ENCODE measurements at regions not wholly inside any gene's neighbourhood (a gene's known extent, or its start where the extent isn't known, plus 50 kb on each side); places are given as distances from the start of the nearest gene placed in this dataset.
"Not testable (repeated sequence)": the region's sequence is repeated elsewhere in the genome, so short reads cannot be mapped to it uniquely, and the experiment has no call there.

- H3K9me3 Mint-ChIP-seq = peaks cover 8% of the 10 kb centered on the region
Observed at GRCh38 chr14:29391801-29392200, 535.8 kb downstream of the PRKD1 start.

GRCh38 chr14:29392287-29392686 is 535.4 kb downstream of the PRKD1 start:
- ATAC-seq (no peak), DNase-seq (ENCODE audit: low spot score in 2 of 2) (no peak)
- peaks cover 8% of the 10 kb centered on the region for H3K9me3 Mint-ChIP-seq
- H3K36me3 Mint-ChIP-seq = no peaks in the 10 kb centered on the region
- H3K4me1 Mint-ChIP-seq = no peaks in the 10 kb centered on the region
- H3K4me3 Mint-ChIP-seq = no peak overlapping the region
- no peak overlapping the region for H3K27ac Mint-ChIP-seq

More at GRCh38 chr14:29391801-29392200, 535.8 kb downstream of the PRKD1 start:
- no peaks in the 10 kb centered on the region for H3K36me3 Mint-ChIP-seq
- DNase-seq (ENCODE audit: low spot score in 2 of 2) (no peak), ATAC-seq (no peak)
- H3K27ac Mint-ChIP-seq = no peak overlapping the region
- no peaks in the 10 kb centered on the region for H3K4me1 Mint-ChIP-seq
- no peak overlapping the region for H3K4me3 Mint-ChIP-seq

- Mint-ChIP-seq H3K9me3 (peaks cover 10% of the 10 kb centered on the region), H3K4me1 (no peaks in the 10 kb centered on the region), H3K4me3 (no peak overlapping the region), H3K36me3 (no peaks in the 10 kb centered on the region), H3K27ac (no peak overlapping the region)
- no peak for DNase-seq (ENCODE audit: low spot score in 2 of 2)
- ATAC-seq = no peak
Observed at GRCh38 chr14:29403091-29403490, 524.6 kb downstream of the PRKD1 start.

GRCh38 chr14:29410581-29410980 is 517.1 kb downstream of the PRKD1 start:
- no peak overlapping the region for H3K27ac Mint-ChIP-seq
- DNase-seq (ENCODE audit: low spot score in 2 of 2) = no peak
- peaks cover 14% of the 10 kb centered on the region for H3K9me3 Mint-ChIP-seq
- no peak for ATAC-seq
- no peaks in the 10 kb centered on the region for H3K4me1 Mint-ChIP-seq
- no peaks in the 10 kb centered on the region for H3K36me3 Mint-ChIP-seq
- no peak overlapping the region for H3K4me3 Mint-ChIP-seq

GRCh38 chr14:29414931-29415330 is 512.7 kb downstream of the PRKD1 start:
- not testable (repeated sequence) for H3K4me1 Mint-ChIP-seq; H3K27ac Mint-ChIP-seq; H3K4me3 Mint-ChIP-seq; H3K36me3 Mint-ChIP-seq; DNase-seq (ENCODE audit: low spot score in 2 of 2); ATAC-seq
- H3K9me3 Mint-ChIP-seq = peaks cover 20% of the 10 kb centered on the region

- Mint-ChIP-seq H3K9me3 (peaks cover 18% of the 10 kb centered on the region), H3K27ac (no peak overlapping the region), H3K36me3 (no peaks in the 10 kb centered on the region), H3K4me3 (no peak overlapping the region), H3K4me1 (no peaks in the 10 kb centered on the region)
- ATAC-seq (no peak), DNase-seq (ENCODE audit: low spot score in 2 of 2) (no peak)
Observed at GRCh38 chr14:29419736-29420135, 507.9 kb downstream of the PRKD1 start.

GRCh38 chr14:29421156-29421728 is 506.4 kb downstream of the PRKD1 start:
- Mint-ChIP-seq H3K27ac (no peak overlapping the region), H3K4me3 (no peak overlapping the region), H3K36me3 (no peaks in the 10 kb centered on the region), H3K9me3 (peaks cover 22% of the 10 kb centered on the region), H3K4me1 (no peaks in the 10 kb centered on the region)
- DNase-seq (ENCODE audit: low spot score in 2 of 2) = no peak
- no peak for ATAC-seq

GRCh38 chr14:29425705-29426482 is 501.8 kb downstream of the PRKD1 start:
- Mint-ChIP-seq H3K9me3 (peaks cover 31% of the 10 kb centered on the region), H3K4me1 (no peaks in the 10 kb centered on the region), H3K27ac (no peak overlapping the region), H3K36me3 (no peaks in the 10 kb centered on the region), H3K4me3 (no peak overlapping the region)
- DNase-seq (ENCODE audit: low spot score in 2 of 2) = no peak
- ATAC-seq = no peak

GRCh38 chr14:29442696-29443095 is 485.0 kb downstream of the PRKD1 start:
- Mint-ChIP-seq H3K4me1 (no peaks in the 10 kb centered on the region), H3K36me3 (no peaks in the 10 kb centered on the region), H3K9me3 (peaks cover 24% of the 10 kb centered on the region), H3K4me3 (no peak overlapping the region), H3K27ac (no peak overlapping the region)
- ATAC-seq (no peak), DNase-seq (ENCODE audit: low spot score in 2 of 2) (no peak)

- Mint-ChIP-seq H3K9me3 (peaks cover 20% of the 10 kb centered on the region), H3K36me3 (no peaks in the 10 kb centered on the region), H3K4me3 (no peak overlapping the region), H3K4me1 (no peaks in the 10 kb centered on the region), H3K27ac (no peak overlapping the region)
- no peak for ATAC-seq
- no peak for DNase-seq (ENCODE audit: low spot score in 2 of 2)
Observed at GRCh38 chr14:29444216-29444615, 483.4 kb downstream of the PRKD1 start.

GRCh38 chr14:29444805-29445204 is 482.8 kb downstream of the PRKD1 start:
- ATAC-seq = no peak

GRCh38 chr14:29446971-29447370 is 480.7 kb downstream of the PRKD1 start:
- no peaks in the 10 kb centered on the region for H3K4me1 Mint-ChIP-seq
- no peak for ATAC-seq
- no peaks in the 10 kb centered on the region for H3K36me3 Mint-ChIP-seq
- no peak overlapping the region for H3K27ac Mint-ChIP-seq
- H3K9me3 Mint-ChIP-seq = peaks cover 16% of the 10 kb centered on the region
- DNase-seq (ENCODE audit: low spot score in 2 of 2) = no peak
- no peak overlapping the region for H3K4me3 Mint-ChIP-seq

More at GRCh38 chr14:29444805-29445204, 482.8 kb downstream of the PRKD1 start:
- H3K36me3 Mint-ChIP-seq = no peaks in the 10 kb centered on the region
- no peaks in the 10 kb centered on the region for H3K4me1 Mint-ChIP-seq
- no peak overlapping the region for H3K4me3 Mint-ChIP-seq
- peaks cover 16% of the 10 kb centered on the region for H3K9me3 Mint-ChIP-seq
- DNase-seq (ENCODE audit: low spot score in 2 of 2) = no peak
- H3K27ac Mint-ChIP-seq = no peak overlapping the region

GRCh38 chr14:29451941-29452340 is 475.7 kb downstream of the PRKD1 start:
- Mint-ChIP-seq H3K4me3 (no peak overlapping the region), H3K4me1 (no peaks in the 10 kb centered on the region), H3K9me3 (peaks cover 7% of the 10 kb centered on the region), H3K27ac (no peak overlapping the region), H3K36me3 (no peaks in the 10 kb centered on the region)
- DNase-seq (ENCODE audit: low spot score in 2 of 2) (no peak), ATAC-seq (no peak)

GRCh38 chr14:29453045-29453444 is 474.6 kb downstream of the PRKD1 start:
- no peak overlapping the region for H3K4me3 Mint-ChIP-seq
- H3K27ac Mint-ChIP-seq = no peak overlapping the region
- DNase-seq (ENCODE audit: low spot score in 2 of 2) (no peak), ATAC-seq (no peak)
- H3K36me3 Mint-ChIP-seq = no peaks in the 10 kb centered on the region
- H3K9me3 Mint-ChIP-seq = peaks cover 6% of the 10 kb centered on the region
- no peaks in the 10 kb centered on the region for H3K4me1 Mint-ChIP-seq

GRCh38 chr14:29454026-29454693 is 473.5 kb downstream of the PRKD1 start:
- Mint-ChIP-seq H3K9me3 (peaks cover 6% of the 10 kb centered on the region), H3K27ac (no peak overlapping the region), H3K4me3 (no peak overlapping the region), H3K4me1 (no peaks in the 10 kb centered on the region), H3K36me3 (no peaks in the 10 kb centered on the region)
- no peak for ATAC-seq
- no peak for DNase-seq (ENCODE audit: low spot score in 2 of 2)

GRCh38 chr14:29458547-29458946 is 469.1 kb downstream of the PRKD1 start:
- no peak overlapping the region for H3K4me3 Mint-ChIP-seq
- H3K36me3 Mint-ChIP-seq = no peaks in the 10 kb centered on the region
- ATAC-seq (no peak), DNase-seq (ENCODE audit: low spot score in 2 of 2) (no peak)
- H3K27ac Mint-ChIP-seq = no peak overlapping the region
- no peaks in the 10 kb centered on the region for H3K4me1 Mint-ChIP-seq
- peaks cover 15% of the 10 kb centered on the region for H3K9me3 Mint-ChIP-seq

All from stimulated activated effector memory CD8-positive, alpha-beta T cell treated with anti-CD3 and anti-CD28 coated beads, Interleukin-12 subunit alpha, Interleukin-12 subunit beta, amount 100 ng/mL, for 72 hours (primary cell).